Natural killer cell (primary cell): ENCODE measurements at regions not wholly inside any gene's neighbourhood (a gene's known extent, or its start where the extent isn't known, plus 50 kb on each side); places are given as distances from the start of the nearest gene placed in this dataset.
"Not testable (repeated sequence)": the region's sequence is repeated elsewhere in the genome, so short reads cannot be mapped to it uniquely, and the experiment has no call there.

Source experiments
- ATAC-seq, 3 donors: fragments of 150-1000 bp in 2 of 3; fragments of 200-7000 bp in 1 of 3; cut with Tn5 transposase; 1 replicate in 1 of 3; 2 replicates in 2 of 3; pipeline ENCODE4 v1.10.0; 2021; ENCODE audit warnings: mild to moderate bottlenecking in 2 of 3, moderate library complexity in 2 of 3
- DNase-seq, 2 donors: peaks; one replicate each; pipeline versions ENCODE4 v3.0.0 to v3.0.0-alpha.2; 2013 to 2021; ENCODE audit warnings: mixed read lengths in 1 of 2
- H3K27ac ChIP-seq: one replicate; pipeline ENCODE4 v1.5.1; 2013; ENCODE audit warnings: mild to moderate bottlenecking, low read length
- H3K27me3 ChIP-seq: one replicate; pipeline ENCODE4 v1.6.1; 2013; ENCODE audit warnings: low read length; ENCODE audit not compliant: control insufficient read depth, insufficient read depth
- H3K36me3 ChIP-seq: one replicate; pipeline ENCODE4 v1.6.1; 2013; ENCODE audit warnings: low read length; ENCODE audit not compliant: control insufficient read depth, insufficient read depth
- H3K4me1 ChIP-seq: one replicate; pipeline ENCODE4 v1.6.1; 2013; ENCODE audit warnings: low read length; ENCODE audit not compliant: control insufficient read depth, insufficient read depth
- H3K4me3 ChIP-seq: one replicate; pipeline ENCODE4 v1.5.1; 2013; ENCODE audit warnings: low read length
- H3K9me3 ChIP-seq: one replicate; pipeline ENCODE4 v1.6.1; 2013; ENCODE audit warnings: low read length; ENCODE audit not compliant: control insufficient read depth, insufficient read depth
- H3K27ac Mint-ChIP-seq, 2 donors: one replicate each; pipeline ENCODE4 v1.8.0; 2022; ENCODE audit warnings: mild to moderate bottlenecking in 2 of 2, mixed read lengths in 2 of 2, moderate library complexity in 1 of 2
- H3K27me3 Mint-ChIP-seq, 2 donors: one replicate each; pipeline ENCODE4 v1.8.0; 2022; ENCODE audit warnings: low read depth in 2 of 2, mixed read lengths in 2 of 2
- H3K36me3 Mint-ChIP-seq: one replicate; pipeline ENCODE4 v1.8.0; 2022; ENCODE audit warnings: mixed read lengths
- H3K4me1 Mint-ChIP-seq, 2 donors: one replicate each; pipeline ENCODE4 v1.8.0; 2022; ENCODE audit warnings: mixed read lengths in 2 of 2
- H3K4me3 Mint-ChIP-seq: one replicate; pipeline ENCODE4 v1.8.0; 2022; ENCODE audit warnings: mild to moderate bottlenecking, moderate library complexity, mixed read lengths
- H3K9me3 Mint-ChIP-seq, 2 donors: one replicate each; pipeline ENCODE4 v1.8.0; 2022; ENCODE audit warnings: mixed read lengths in 2 of 2
- WGBS: methylation state at CpG from one replicate; pipeline ENCODE4 v1.1.7; 2013; ENCODE audit warnings: missing lambda C conversion rate; ENCODE audit not compliant: insufficient coverage; 5-methylcytosine and 5-hydroxymethylcytosine counted together
- intact Hi-C: fragments of 100-400 bp; cut with micrococcal nuclease; formaldehyde crosslinking; loops from one replicate; pipeline ENCODE4 v1.14.2; 2022
- TF ChIP-seq, protein P1 (sequence below): fragments of 200-600 bp; IDR thresholded peaks from one replicate; pipeline ENCODE4 v1.8.0; 2022; ENCODE audit warnings: antibody characterized with exemption

GRCh38 chr14:80047761-80048160, 163.5 kb downstream of the DIO2 start:
- no peaks in the 10 kb centered on the region for H3K36me3 Mint-ChIP-seq
- intact Hi-C loops: no loop called here
- 72% methylated on average over 3 of the region's 3 CpGs for WGBS
- H3K27me3 ChIP-seq: no peaks in the 10 kb centered on the region
- H3K27ac ChIP-seq: no peak overlapping the region
- H3K9me3 ChIP-seq: no peaks in the 10 kb centered on the region
- no peaks in the 10 kb centered on the region for H3K4me1 Mint-ChIP-seq
- DNase-seq (no peak), ATAC-seq (no peak)
- no peaks in the 10 kb centered on the region for H3K27me3 Mint-ChIP-seq
- H3K9me3 Mint-ChIP-seq: peaks cover 2 to 14% of the 10 kb centered on the region in 2 donors
- H3K4me3 ChIP-seq: no peak overlapping the region
- TF ChIP-seq, protein P1, sequence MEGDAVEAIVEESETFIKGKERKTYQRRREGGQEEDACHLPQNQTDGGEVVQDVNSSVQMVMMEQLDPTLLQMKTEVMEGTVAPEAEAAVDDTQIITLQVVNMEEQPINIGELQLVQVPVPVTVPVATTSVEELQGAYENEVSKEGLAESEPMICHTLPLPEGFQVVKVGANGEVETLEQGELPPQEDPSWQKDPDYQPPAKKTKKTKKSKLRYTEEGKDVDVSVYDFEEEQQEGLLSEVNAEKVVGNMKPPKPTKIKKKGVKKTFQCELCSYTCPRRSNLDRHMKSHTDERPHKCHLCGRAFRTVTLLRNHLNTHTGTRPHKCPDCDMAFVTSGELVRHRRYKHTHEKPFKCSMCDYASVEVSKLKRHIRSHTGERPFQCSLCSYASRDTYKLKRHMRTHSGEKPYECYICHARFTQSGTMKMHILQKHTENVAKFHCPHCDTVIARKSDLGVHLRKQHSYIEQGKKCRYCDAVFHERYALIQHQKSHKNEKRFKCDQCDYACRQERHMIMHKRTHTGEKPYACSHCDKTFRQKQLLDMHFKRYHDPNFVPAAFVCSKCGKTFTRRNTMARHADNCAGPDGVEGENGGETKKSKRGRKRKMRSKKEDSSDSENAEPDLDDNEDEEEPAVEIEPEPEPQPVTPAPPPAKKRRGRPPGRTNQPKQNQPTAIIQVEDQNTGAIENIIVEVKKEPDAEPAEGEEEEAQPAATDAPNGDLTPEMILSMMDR: no peak
- H3K4me3 Mint-ChIP-seq: no peak overlapping the region
- H3K36me3 ChIP-seq: no peaks in the 10 kb centered on the region
- no peaks in the 10 kb centered on the region for H3K4me1 ChIP-seq
- H3K27ac Mint-ChIP-seq: no peak overlapping the region

- Mint-ChIP-seq H3K27ac (no peak overlapping the region), H3K36me3 (no peaks in the 10 kb centered on the region), H3K9me3 (peaks cover 12 to 15% of the 10 kb centered on the region in 2 donors), H3K4me1 (no peaks in the 10 kb centered on the region), H3K27me3 (no peaks in the 10 kb centered on the region), H3K4me3 (no peak overlapping the region)
- Histone ChIP-seq H3K36me3 (no peaks in the 10 kb centered on the region), H3K27ac (no peak overlapping the region), H3K27me3 (no peaks in the 10 kb centered on the region), H3K9me3 (no peaks in the 10 kb centered on the region), H3K4me1 (no peaks in the 10 kb centered on the region), H3K4me3 (no peak overlapping the region)
- ATAC-seq (no peak), DNase-seq (no peak)
- intact Hi-C loops: no loop called here
- TF ChIP-seq, protein P1: no peak
- 60% methylated on average over 2 of the region's 2 CpGs for whole genome bisulfite sequencing
These were observed 174.0 kb downstream of the DIO2 start for GRCh38 chr14:80037349-80037748.

- WGBS: 72% methylated on average over 3 of the region's 4 CpGs
- no peak overlapping the region for H3K4me3 Mint-ChIP-seq
- Histone ChIP-seq H3K27ac (no peak overlapping the region), H3K4me1 (no peaks in the 10 kb centered on the region), H3K27me3 (no peaks in the 10 kb centered on the region), H3K4me3 (no peak overlapping the region), H3K9me3 (peaks cover 6% of the 10 kb centered on the region), H3K36me3 (no peaks in the 10 kb centered on the region)
- intact Hi-C loops: no loop called here
- H3K4me1 Mint-ChIP-seq: no peaks in the 10 kb centered on the region
- H3K27ac Mint-ChIP-seq: no peak overlapping the region
- no peak for DNase-seq
- no peaks in the 10 kb centered on the region for H3K27me3 Mint-ChIP-seq
- ATAC-seq: no peak
- peaks cover 26 to 33% of the 10 kb centered on the region in 2 donors for H3K9me3 Mint-ChIP-seq
- H3K36me3 Mint-ChIP-seq: peaks cover 8% of the 10 kb centered on the region
- TF ChIP-seq, protein P1: no peak
These were observed 186.9 kb downstream of the DIO2 start for GRCh38 chr14:80024417-80024816.

DNA sequence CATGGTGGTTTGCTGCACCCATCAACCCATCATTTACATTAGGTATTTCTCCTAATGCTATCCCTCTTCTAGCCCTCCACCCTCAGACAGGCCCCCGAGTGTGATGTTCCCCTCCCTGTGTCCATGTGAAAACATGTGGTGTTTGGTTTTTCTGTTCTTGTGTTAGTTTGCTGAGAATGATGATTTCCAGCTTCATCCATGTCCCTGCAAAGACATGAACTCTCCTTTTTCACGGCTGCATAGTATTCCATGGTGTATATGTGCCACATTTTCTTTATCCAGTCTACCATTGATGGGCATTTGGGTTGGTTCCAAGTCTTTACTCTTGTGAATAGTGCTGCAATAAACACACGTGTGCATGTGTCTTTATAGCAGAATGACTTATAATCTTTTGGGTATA, 192.8 kb downstream of the DIO2 start:
- H3K4me3 ChIP-seq, H3K27me3 ChIP-seq, H3K4me1 Mint-ChIP-seq, H3K27ac ChIP-seq, H3K27me3 Mint-ChIP-seq, H3K4me1 ChIP-seq, H3K4me3 Mint-ChIP-seq, H3K36me3 ChIP-seq, H3K9me3 ChIP-seq, H3K36me3 Mint-ChIP-seq, ATAC-seq, intact Hi-C loops, H3K27ac Mint-ChIP-seq, DNase-seq: not testable (repeated sequence)
- WGBS: 72% methylated on average over 2 of the region's 3 CpGs
- peaks cover 18 to 24% of the 10 kb centered on the region in 2 donors for H3K9me3 Mint-ChIP-seq
